ENCODE measurements at regions not wholly inside any gene's neighbourhood (a gene's known extent, or its start where the extent isn't known, plus 50 kb on each side); places are given as distances from the start of the nearest gene placed in this dataset.

- TF ChIP-seq CTCF (conservative IDR thresholded peaks at IDR 0.05; ENCODE audit: low read depth, low read length) (no peak), EZH2 (IDR thresholded peaks at IDR 0.05; ENCODE audit: borderline replicate concordance, low read depth, low read length, poor library complexity, severe bottlenecking) (no peak)
These were observed 94.9 kb downstream of the ADRA2C start for GRCh38 chr4:3860913-3861636.

Data from A673 (cell line).